ENCODE measurements at regions not wholly inside any gene's neighbourhood (a gene's known extent, or its start where the extent isn't known, plus 50 kb on each side); places are given as distances from the start of the nearest gene placed in this dataset.

GRCh38 chr10:78684947-78685346 lies 383.8 kb upstream of the ZMIZ1 start:
- Histone ChIP-seq H3K9ac (ENCODE audit: insufficient read depth in 1 of 2, low read length in 2 of 2) (no peak overlapping the region), H3K9me3 (ENCODE audit: control insufficient read depth in 4 of 4, insufficient read depth in 3 of 4, low read length in 3 of 4) (peaks cover 0 to 7% (median 0%) of the 10 kb centered on the region in 4 donors), H3K4me3 (no peak overlapping the region), H3K4me1 (ENCODE audit: control insufficient read depth in 5 of 5, insufficient read depth in 5 of 5, low read length in 5 of 5) (peaks cover 0 to 27% (median 13%) of the 10 kb centered on the region in 5 donors), H3K36me3 (ENCODE audit: control insufficient read depth in 4 of 4, insufficient read depth in 4 of 4, low read length in 4 of 4) (no peaks in the 10 kb centered on the region), H3K27ac (ENCODE audit: low read depth in 1 of 2, low read length in 1 of 2) (no peak overlapping the region), H3K27me3 (ENCODE audit: control insufficient read depth in 3 of 3, insufficient read depth in 3 of 3, low read length in 2 of 3) (no peaks in the 10 kb centered on the region)
- ATAC-seq (ENCODE audit: insufficient read depth, low FRiP score) = no peak
- DNase-seq = no peak
- no peak for TF ChIP-seq CTCF (IDR thresholded peaks at IDR 0.05; ENCODE audit: control extremely low read depth, extremely low read depth)
- 86 to 89% methylated on average over 9 of the region's 9 CpGs for whole genome bisulfite sequencing, 2 donors

GRCh38 chr10:78685466-78686103 lies 383.2 kb upstream of the ZMIZ1 start:
- Histone ChIP-seq H3K9ac (ENCODE audit: insufficient read depth in 1 of 2, low read length in 2 of 2) (no peak overlapping the region), H3K36me3 (ENCODE audit: control insufficient read depth in 4 of 4, insufficient read depth in 4 of 4, low read length in 4 of 4) (no peaks in the 10 kb centered on the region), H3K27me3 (ENCODE audit: control insufficient read depth in 3 of 3, insufficient read depth in 3 of 3, low read length in 2 of 3) (no peaks in the 10 kb centered on the region), H3K4me1 (ENCODE audit: control insufficient read depth in 5 of 5, insufficient read depth in 5 of 5, low read length in 5 of 5) (peaks cover 0 to 27% (median 13%) of the 10 kb centered on the region in 5 donors), H3K9me3 (ENCODE audit: control insufficient read depth in 4 of 4, insufficient read depth in 3 of 4, low read length in 3 of 4) (peaks cover 0 to 7% (median 0%) of the 10 kb centered on the region in 4 donors), H3K4me3 (no peak overlapping the region), H3K27ac (ENCODE audit: low read depth in 1 of 2, low read length in 1 of 2) (no peak overlapping the region)
- DNase-seq = no peak
- TF ChIP-seq CTCF (IDR thresholded peaks at IDR 0.05; ENCODE audit: control extremely low read depth, extremely low read depth) = no peak
- ATAC-seq (ENCODE audit: insufficient read depth, low FRiP score) = no peak
- 85 to 91% methylated on average over 7 of the region's 7 CpGs for WGBS, 2 donors

GRCh38 chr10:78686444-78687060 lies 382.2 kb upstream of the ZMIZ1 start:
- no peak overlapping the region for H3K9ac ChIP-seq (ENCODE audit: insufficient read depth in 1 of 2, low read length in 2 of 2)
- no peak for ATAC-seq (ENCODE audit: insufficient read depth, low FRiP score)
- H3K27me3 ChIP-seq (ENCODE audit: control insufficient read depth in 3 of 3, insufficient read depth in 3 of 3, low read length in 2 of 3) = no peaks in the 10 kb centered on the region
- H3K4me3 ChIP-seq = no peak overlapping the region
- peaks cover 0 to 7% (median 0%) of the 10 kb centered on the region in 4 donors for H3K9me3 ChIP-seq (ENCODE audit: control insufficient read depth in 4 of 4, insufficient read depth in 3 of 4, low read length in 3 of 4)
- no peak for DNase-seq
- H3K4me1 ChIP-seq (ENCODE audit: control insufficient read depth in 5 of 5, insufficient read depth in 5 of 5, low read length in 5 of 5) = peaks cover 0 to 27% (median 13%) of the 10 kb centered on the region in 5 donors
- 76 to 90% methylated on average over 10 of the region's 10 CpGs for WGBS, 2 donors
- H3K27ac ChIP-seq (ENCODE audit: low read depth in 1 of 2, low read length in 1 of 2) = no peak overlapping the region
- no peak for TF ChIP-seq CTCF (IDR thresholded peaks at IDR 0.05; ENCODE audit: control extremely low read depth, extremely low read depth)
- no peaks in the 10 kb centered on the region for H3K36me3 ChIP-seq (ENCODE audit: control insufficient read depth in 4 of 4, insufficient read depth in 4 of 4, low read length in 4 of 4)

Data from lung (tissue), 11 donors.